ENCODE measurements at regions not wholly inside any gene's neighbourhood (a gene's known extent, or its start where the extent isn't known, plus 50 kb on each side); places are given as distances from the start of the nearest gene placed in this dataset.

- TF ChIP-seq CEBPZ (IDR thresholded peaks at IDR 0.05; ENCODE audit: low read depth, low read length) (no peak), BRCA1 (IDR thresholded peaks at IDR 0.05; ENCODE audit: low read depth, low read length) (no peak), ASH2L (IDR thresholded peaks at IDR 0.05; ENCODE audit: borderline replicate concordance, low read depth) (no peak), SMC3 (IDR thresholded peaks at IDR 0.05; ENCODE audit: borderline replicate concordance, low read length) (no peak), HSF1 (IDR thresholded peaks at IDR 0.05; ENCODE audit: low read depth, low read length) (no peak), MEF2B (IDR thresholded peaks at IDR 0.05; ENCODE audit: partially characterized antibody, poor library complexity, severe bottlenecking) (no peak)
Measured at GRCh38 chrX:66384722-66385121, 220.7 kb downstream of the HEPH start (continued).

GRCh38 chrX:66399273-66399672, 235.2 kb downstream of the HEPH start:
- ATAC-seq = no peak
- WGBS (ENCODE audit: insufficient coverage, insufficient replicate concordance, low lambda C conversion rate, missing lambda C conversion rate) = 4% methylated on average over 1 of the region's 1 CpG
- H3K27me3 ChIP-seq (replicated peaks in 1 of 2; ENCODE audit: control insufficient read depth in 2 of 2, insufficient read depth in 2 of 2, low read length in 1 of 2) = no peaks in the 10 kb centered on the region
- CTCF ChIA-PET = no interaction called here
- H3K4me3 ChIP-seq = no peak overlapping the region
- intact Hi-C loops (cut with micrococcal nuclease; ENCODE audit: unreplicated experiment) = no loop called here
- in situ Hi-C loops (cut with MboI) = no loop called here
- H2AFZ ChIP-seq (ENCODE audit: control insufficient read depth, low read depth, low read length) = no peak overlapping the region
- BruUV-seq (replicated peaks) = no TSS peak
- no peak for TF ChIP-seq BCLAF1 (IDR thresholded peaks at IDR 0.05)
- TF ChIP-seq ATF3 (IDR thresholded peaks at IDR 0.05; ENCODE audit: borderline replicate concordance, extremely low read depth, low read depth, low read length) = no peak
- no peak for TF ChIP-seq POLR2A (IDR thresholded peaks at IDR 0.05; ENCODE audit: low read depth, low read length)
- no peak for TF ChIP-seq MEF2B (IDR thresholded peaks at IDR 0.05; ENCODE audit: partially characterized antibody, poor library complexity, severe bottlenecking)
- no peak for TF ChIP-seq MXI1 (IDR thresholded peaks at IDR 0.05; ENCODE audit: low read depth, low read length)
- H3K79me2 ChIP-seq (ENCODE audit: control insufficient read depth, insufficient read depth, low read length) = no peaks in the 10 kb centered on the region
- H4K20me1 ChIP-seq (ENCODE audit: control insufficient read depth, insufficient read depth) = no peaks in the 10 kb centered on the region
- H3K27ac ChIP-seq (ENCODE audit: control insufficient read depth, insufficient read depth) = no peak overlapping the region
- POLR2A ChIA-PET = no interaction called here
- no peaks in the 10 kb centered on the region for H3K4me1 ChIP-seq (ENCODE audit: control insufficient read depth, insufficient read depth, low read length)
- no peak for DNase-seq (ENCODE audit: low read depth, low spot score)
- no peak overlapping the region for H3K4me2 ChIP-seq (ENCODE audit: control insufficient read depth, insufficient read depth)
- RAD21 ChIA-PET (ENCODE audit: unreplicated experiment) = no interaction called here
- no peak for FAIRE-seq
- H3K36me3 ChIP-seq (ENCODE audit: control insufficient read depth in 2 of 2, insufficient read depth in 2 of 2, low read length in 1 of 2) = no peaks in the 10 kb centered on the region
- SMC1A ChIA-PET (ENCODE audit: uncharacterized antibody, unreplicated experiment) = no interaction called here
- no peak overlapping the region for H3K9ac ChIP-seq (ENCODE audit: control insufficient read depth, insufficient read depth, low read length)
- no peaks in the 10 kb centered on the region for H3K9me3 ChIP-seq (replicated peaks; ENCODE audit: control insufficient read depth, insufficient read depth, low read length)

All from GM12878 (cell line).